NCI-H748 (cell line): ENCODE measurements at regions not wholly inside any gene's neighbourhood (a gene's known extent, or its start where the extent isn't known, plus 50 kb on each side); places are given as distances from the start of the nearest gene placed in this dataset.
"Not testable (repeated sequence)": the region's sequence is repeated elsewhere in the genome, so short reads cannot be mapped to it uniquely, and the experiment has no call there.

Experiments
- DNase-seq: peaks from one replicate; lab custom pipeline; 2025; ENCODE audit not compliant: unreplicated experiment; lab: John Stamatoyannopoulos, UW

- DNase-seq, result no peak
These were observed 442.3 kb upstream of the CHRM3 start for GRCh38 chr1:238944028-238944427.

GRCh38 chr1:238927899-238928298 lies 458.5 kb upstream of the CHRM3 start:
- no peak for DNase-seq

GRCh38 chr1:238916828-238917227 lies 469.5 kb upstream of the CHRM3 start:
- no peak for DNase-seq

GRCh38 chr1:238914346-238914745 lies 472.0 kb upstream of the CHRM3 start:
- no peak for DNase-seq

- no peak for DNase-seq
These were observed 473.2 kb upstream of the CHRM3 start for GRCh38 chr1:238913210-238913609.

- no peak for DNase-seq
These were observed 474.2 kb upstream of the CHRM3 start for GRCh38 chr1:238912148-238912547.

GRCh38 chr1:238902752-238903151 lies 483.6 kb upstream of the CHRM3 start:
- not testable (repeated sequence) for DNase-seq

GRCh38 chr1:238900334-238900865 lies 486.0 kb upstream of the CHRM3 start:
- no peak for DNase-seq

- no peak for DNase-seq
These were observed 487.5 kb upstream of the CHRM3 start for GRCh38 chr1:238898856-238899255.

- DNase-seq, result no peak
These were observed 490.5 kb upstream of the CHRM3 start for GRCh38 chr1:238895911-238896310.

GRCh38 chr1:238892612-238893011 lies 493.8 kb upstream of the CHRM3 start:
- DNase-seq, result no peak

- no peak for DNase-seq
These were observed 524.9 kb upstream of the CHRM3 start for GRCh38 chr1:238861342-238862066.

- no peak for DNase-seq
These were observed 552.4 kb upstream of the CHRM3 start for GRCh38 chr1:238833919-238834318.

- no peak for DNase-seq
These were observed 554.3 kb upstream of the CHRM3 start for GRCh38 chr1:238832106-238832505.

- DNase-seq, result no peak
These were observed 556.2 kb upstream of the CHRM3 start for GRCh38 chr1:238830036-238830611.

- no peak for DNase-seq
These were observed 559.5 kb upstream of the CHRM3 start for GRCh38 chr1:238826891-238827290.

GRCh38 chr1:238823416-238823815 lies 563.0 kb upstream of the CHRM3 start:
- DNase-seq, result no peak

- no peak for DNase-seq
These were observed 575.0 kb upstream of the CHRM3 start for GRCh38 chr1:238811211-238811879.

GRCh38 chr1:238790882-238791281 lies 595.5 kb upstream of the CHRM3 start:
- no peak for DNase-seq

GRCh38 chr1:238789916-238790667 lies 596.3 kb upstream of the CHRM3 start:
- no peak for DNase-seq

GRCh38 chr1:238787471-238787870 lies 598.9 kb upstream of the CHRM3 start:
- no peak for DNase-seq
